LNCaP clone FGC (cell line): ENCODE measurements at regions not wholly inside any gene's neighbourhood (a gene's known extent, or its start where the extent isn't known, plus 50 kb on each side); places are given as distances from the start of the nearest gene placed in this dataset.
"Not testable (repeated sequence)": the region's sequence is repeated elsewhere in the genome, so short reads cannot be mapped to it uniquely, and the experiment has no call there.

Source experiments
- DNase-seq: peaks from one replicate; pipeline ENCODE4 v3.0.0-alpha.2; 2011; ENCODE audit warnings: low read depth
- H3K4me3 ChIP-seq: 2 replicates; pipeline ENCODE4 v1.5.1; 2011; ENCODE audit warnings: mild to moderate bottlenecking, low read depth, low read length, control low read depth
- CTCF ChIP-seq: IDR thresholded peaks from 2 replicates; pipeline ENCODE4 v1.5.1; 2012; ENCODE audit warnings: mild to moderate bottlenecking; ENCODE audit not compliant: control insufficient read depth, insufficient read depth; ENCODE audit errors: extremely low read depth

DNA sequence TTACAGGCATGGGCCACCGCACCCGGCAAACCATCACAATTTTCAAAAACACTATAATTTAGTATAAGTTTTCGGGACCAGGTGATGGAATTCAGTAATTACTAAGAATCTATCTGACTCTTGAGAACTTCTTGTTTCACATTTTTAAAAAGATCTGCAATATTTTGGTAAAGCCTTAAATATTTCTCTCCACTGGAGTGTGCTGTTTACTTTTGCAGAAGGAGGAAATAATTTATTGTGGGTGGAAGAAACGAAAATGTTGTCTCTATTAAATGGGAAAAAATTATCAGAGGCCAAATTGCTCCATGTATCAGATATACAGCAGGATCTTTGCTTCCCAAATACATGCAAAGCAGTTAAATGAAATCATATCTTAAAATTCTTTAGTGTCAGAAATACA, 566.8 kb upstream of the CYLC2 start:
- peak; percentile 44 for TF ChIP-seq CTCF
- no peak for DNase-seq
- no peak overlapping the region for H3K4me3 ChIP-seq

GRCh38 chr9:102416251-102416650, 578.9 kb upstream of the CYLC2 start:
- H3K4me3 ChIP-seq, DNase-seq: not testable (repeated sequence)

DNA sequence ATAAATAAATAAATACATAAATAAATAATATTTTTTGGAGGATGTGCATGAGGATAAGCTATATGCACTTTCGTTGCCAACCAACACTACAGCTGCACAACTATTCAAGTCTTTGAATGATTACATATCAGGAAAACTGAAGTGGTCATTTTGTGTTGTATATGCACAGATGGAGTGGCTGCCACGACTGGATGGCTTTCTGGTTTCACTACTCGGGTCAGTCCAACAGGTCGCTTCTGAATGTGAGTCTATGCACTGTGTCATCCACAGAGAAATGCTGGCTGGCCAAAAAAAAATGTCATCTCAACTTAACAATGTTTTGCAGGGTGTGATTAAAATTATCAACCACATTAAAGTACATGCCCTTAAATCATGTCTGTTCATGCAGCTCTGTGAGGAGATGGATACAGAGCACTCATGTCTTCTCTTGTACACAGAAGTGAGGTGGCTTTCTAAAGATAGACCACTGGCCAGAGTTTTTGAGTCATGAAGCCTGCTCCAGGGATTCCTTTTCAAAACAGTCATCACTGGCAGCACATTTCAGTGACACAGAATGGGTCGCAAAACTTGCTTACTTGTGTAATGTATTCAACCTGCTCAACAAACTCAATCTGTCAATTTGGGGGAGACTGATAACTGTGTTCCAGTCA, 589.8 kb upstream of the CYLC2 start:
- H3K4me3 ChIP-seq: no peak overlapping the region
- TF ChIP-seq CTCF: no peak

GRCh38 chr9:102403514-102403913, 591.6 kb upstream of the CYLC2 start:
- H3K4me3 ChIP-seq: no peak overlapping the region
- DNase-seq: no peak
- TF ChIP-seq CTCF: no peak

More for the DNA sequence above, 589.8 kb upstream of the CYLC2 start:
- DNase-seq: no peak

GRCh38 chr9:102398205-102398604, 596.9 kb upstream of the CYLC2 start:
- DNase-seq: no peak
- H3K4me3 ChIP-seq: no peak overlapping the region
- TF ChIP-seq CTCF: no peak

DNA sequence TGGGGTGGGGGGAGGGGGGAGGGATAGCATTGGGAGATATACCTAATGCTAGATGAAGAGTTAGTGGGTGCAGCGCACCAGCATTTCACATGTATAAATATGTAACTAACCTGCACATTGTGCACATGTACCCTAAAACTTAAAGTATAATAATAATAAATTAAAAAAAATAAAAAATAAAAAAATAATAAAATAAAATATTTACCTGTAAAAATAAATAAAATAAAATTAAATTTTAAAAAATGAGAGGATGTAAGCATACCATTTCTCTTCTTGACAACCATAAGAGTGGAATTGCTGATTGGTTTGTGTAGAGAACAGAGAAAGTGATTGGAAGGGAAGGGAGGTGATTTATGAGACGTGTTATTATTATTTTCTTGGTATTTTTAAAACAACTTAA, 609.5 kb upstream of the CYLC2 start:
- H3K4me3 ChIP-seq, DNase-seq: not testable (repeated sequence)

DNA sequence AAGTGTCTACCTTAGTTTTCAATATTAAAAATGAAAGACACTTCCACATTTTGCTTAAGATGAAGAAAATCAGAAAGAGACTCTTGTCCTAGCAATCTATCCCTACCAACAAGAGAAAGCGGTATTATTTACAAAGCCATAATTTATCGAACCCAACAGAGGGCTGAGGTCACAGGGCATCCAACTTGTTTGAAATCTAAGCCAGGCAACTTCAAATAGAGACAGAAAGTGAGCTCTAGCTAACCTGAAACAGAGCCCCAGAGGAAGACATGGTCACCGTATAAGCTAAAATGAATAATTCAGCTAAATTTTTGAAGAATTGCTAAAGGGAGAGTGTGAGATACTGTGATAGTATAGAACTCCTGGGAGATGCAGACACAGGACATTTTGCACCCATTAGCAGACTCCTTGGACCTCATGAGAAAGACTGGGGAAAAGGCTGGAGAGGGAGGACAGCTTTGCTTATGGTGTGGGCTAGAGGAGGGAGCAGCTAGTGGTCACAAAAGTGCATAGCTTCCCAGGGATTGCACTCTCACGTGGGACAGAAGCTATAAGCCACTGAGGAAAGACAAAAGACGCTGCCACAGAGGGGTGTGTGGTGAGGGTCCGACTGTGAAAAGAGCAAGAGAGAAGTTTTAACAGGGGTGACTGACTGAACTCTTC, 624.2 kb upstream of the GRIN3A start:
- no peak for DNase-seq
- no peak for TF ChIP-seq CTCF
- no peak overlapping the region for H3K4me3 ChIP-seq

DNA sequence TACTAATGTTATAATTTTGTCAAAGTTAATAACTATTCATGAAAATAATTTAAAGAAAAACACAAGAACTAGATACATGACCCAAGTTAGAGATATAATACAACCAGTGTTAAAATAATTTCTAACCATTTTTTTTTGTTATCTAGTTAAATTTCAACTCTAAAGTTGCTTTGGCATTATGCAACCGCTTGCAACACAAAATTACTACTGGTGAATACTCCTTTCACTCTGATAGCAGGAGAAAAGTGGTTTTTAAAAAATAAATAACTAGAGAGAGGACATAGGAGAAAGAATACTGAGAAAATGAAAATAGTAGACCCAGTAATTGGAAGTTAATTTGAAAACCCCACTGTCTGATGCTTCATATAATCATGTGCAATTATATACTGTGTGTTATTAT, 622.4 kb upstream of the GRIN3A start:
- H3K4me3 ChIP-seq: no peak overlapping the region
- no peak for DNase-seq

More for the DNA sequence above, 622.4 kb upstream of the GRIN3A start:
- no peak for TF ChIP-seq CTCF
